A673 (cell line): ENCODE measurements at regions not wholly inside any gene's neighbourhood (a gene's known extent, or its start where the extent isn't known, plus 50 kb on each side); places are given as distances from the start of the nearest gene placed in this dataset.

Experiments
- CTCF ChIP-seq: fragments of 300-800, 200-600 bp; sonication (generic); conservative IDR thresholded peaks from 2 replicates; pipeline ENCODE4 v1.5.1; 2017; ENCODE audit warnings: low read depth, mild to moderate bottlenecking, antibody characterized with exemption, low read length, moderate library complexity, mixed read lengths
- EZH2 ChIP-seq: fragments of 200-600 bp; sonication (generic); IDR thresholded peaks from 2 replicates; pipeline ENCODE4 v1.6.1; 2017; ENCODE audit warnings: borderline replicate concordance, low read depth, mild to moderate bottlenecking, mixed read lengths, antibody characterized with exemption, low read length; ENCODE audit not compliant: poor library complexity, severe bottlenecking

- no peak for TF ChIP-seq CTCF
- no peak for TF ChIP-seq EZH2
These were observed 230.5 kb upstream of the MBL2 start for GRCh38 chr10:53003094-53003493.
